HG03175 (cell line): ENCODE measurements at regions not wholly inside any gene's neighbourhood (a gene's known extent, or its start where the extent isn't known, plus 50 kb on each side); places are given as distances from the start of the nearest gene placed in this dataset.
"Not testable (repeated sequence)": the region's sequence is repeated elsewhere in the genome, so short reads cannot be mapped to it uniquely, and the experiment has no call there.

Experiments used
- ATAC-seq: cut with Tn5 transposase; IDR thresholded peaks from one replicate; pipeline ENCODE4 v1.9.1; 2021; ENCODE audit warnings: mild to moderate bottlenecking, moderate library complexity; ENCODE audit not compliant: unreplicated experiment

DNA sequence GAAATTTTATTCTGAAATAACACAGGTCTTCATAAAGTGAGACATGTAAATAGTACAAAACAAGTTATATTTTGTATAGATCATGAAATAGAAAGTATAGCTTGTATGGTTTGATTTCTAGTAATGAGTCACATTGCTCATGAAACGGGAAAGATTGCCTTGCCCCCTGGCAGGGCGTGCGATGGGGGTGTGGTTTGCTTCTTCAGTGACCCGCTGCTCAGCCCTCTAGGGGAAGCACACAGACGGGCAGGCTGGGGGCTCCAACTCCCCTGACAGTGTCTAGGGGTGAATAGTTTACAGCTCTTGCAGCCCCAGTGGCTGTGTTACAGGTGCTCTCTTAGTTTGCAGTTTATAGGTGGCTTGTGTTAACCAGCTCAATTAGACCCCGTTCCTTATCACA, 170.5 kb upstream of the RGS17 start:
- ATAC-seq: no peak

DNA sequence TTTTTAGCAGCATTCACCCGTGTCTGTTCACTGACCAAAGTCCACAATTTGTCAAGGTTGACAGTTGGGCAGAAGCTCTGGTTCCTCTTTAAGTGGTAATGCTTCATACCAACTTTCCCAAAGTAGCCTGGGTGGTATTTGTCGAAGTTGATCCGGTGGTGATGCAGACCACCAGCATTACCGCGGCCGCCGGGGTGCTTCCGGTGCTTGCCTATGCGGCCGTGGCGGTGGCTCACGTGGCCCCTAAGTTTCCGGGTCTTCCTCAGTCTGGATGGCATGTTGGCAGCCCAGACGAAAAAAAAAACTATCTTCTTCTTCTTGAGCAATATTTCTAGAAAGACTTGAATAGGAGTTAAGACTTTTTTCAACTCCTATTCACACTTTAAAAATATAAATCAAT, 151.4 kb upstream of the RGS17 start:
- not testable (repeated sequence) for ATAC-seq

DNA sequence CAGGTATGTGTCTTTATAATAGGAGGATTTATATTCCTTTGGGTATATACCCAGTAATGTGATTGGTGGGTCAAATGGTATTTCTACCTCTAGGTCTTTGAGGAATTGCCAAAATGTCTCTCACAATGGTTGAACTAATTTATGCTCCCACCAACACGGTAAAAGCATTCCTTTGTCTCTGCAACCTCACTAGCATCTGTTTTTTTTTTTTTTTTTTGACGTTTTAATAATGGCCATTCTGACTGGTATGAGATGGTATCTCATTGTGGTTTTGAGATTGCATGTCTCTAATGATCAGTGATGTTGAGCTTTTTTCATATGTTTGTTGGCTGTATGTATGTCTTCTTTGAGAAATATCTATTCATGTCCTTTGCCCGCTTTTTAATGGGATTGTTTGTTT, 144.9 kb upstream of the RGS17 start:
- ATAC-seq: no peak

DNA sequence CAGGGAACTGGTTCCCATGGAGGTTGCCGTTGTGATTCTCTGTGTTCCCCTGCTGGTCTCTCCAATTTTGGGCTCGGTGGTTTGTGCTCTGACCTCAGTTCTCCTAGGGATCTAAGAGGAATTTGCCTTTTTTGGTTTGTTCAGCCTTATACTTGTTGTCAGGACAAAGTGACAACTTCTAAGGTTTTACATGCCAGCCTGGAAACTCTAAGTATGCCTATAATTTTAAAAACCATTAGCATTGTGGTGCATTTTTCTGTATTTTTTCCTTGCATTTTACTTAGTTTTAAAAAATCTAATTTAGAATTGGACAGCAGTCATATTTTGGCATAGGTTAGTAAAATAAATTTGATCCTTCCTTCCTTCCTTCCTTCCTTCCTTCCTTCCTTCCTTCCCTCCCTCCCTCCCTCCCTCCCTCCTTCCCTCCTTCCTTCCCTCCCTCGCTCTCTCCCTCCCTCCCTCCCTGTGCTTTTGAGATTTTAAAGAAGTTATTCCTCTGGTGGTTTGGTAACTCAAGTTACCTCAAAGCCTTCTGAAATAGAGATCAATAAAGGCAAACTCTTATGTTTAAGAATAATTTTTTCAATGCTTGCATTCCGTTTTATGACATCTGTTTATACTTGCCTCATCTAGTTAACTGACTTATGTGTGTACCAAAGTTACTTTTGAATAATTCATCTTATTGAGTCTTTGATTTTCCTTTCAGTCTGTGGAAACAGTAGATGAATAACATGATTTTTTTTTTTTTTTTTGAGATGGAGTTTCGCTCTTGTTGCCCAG, 141.3 kb upstream of the RGS17 start:
- no peak for ATAC-seq

DNA sequence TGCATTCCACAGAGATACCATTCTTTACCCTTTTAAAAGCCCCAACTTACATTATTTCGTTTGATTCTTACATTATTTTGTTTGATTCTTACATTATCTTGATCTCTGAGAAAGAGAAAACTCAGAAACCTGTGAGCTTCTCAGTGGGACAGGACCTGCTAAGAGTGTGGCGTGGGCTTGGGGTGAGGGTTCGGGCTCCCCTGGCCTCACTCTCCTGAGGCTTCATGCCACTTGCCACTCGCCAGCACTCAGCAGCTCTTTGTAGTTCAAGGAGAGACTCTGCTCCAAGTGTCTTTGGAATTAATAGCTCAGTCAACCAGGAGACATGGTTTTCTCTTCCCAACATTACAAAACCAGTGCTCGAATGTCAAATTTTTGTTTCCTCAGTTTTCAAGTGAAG, 132.4 kb upstream of the RGS17 start:
- no peak for ATAC-seq

DNA sequence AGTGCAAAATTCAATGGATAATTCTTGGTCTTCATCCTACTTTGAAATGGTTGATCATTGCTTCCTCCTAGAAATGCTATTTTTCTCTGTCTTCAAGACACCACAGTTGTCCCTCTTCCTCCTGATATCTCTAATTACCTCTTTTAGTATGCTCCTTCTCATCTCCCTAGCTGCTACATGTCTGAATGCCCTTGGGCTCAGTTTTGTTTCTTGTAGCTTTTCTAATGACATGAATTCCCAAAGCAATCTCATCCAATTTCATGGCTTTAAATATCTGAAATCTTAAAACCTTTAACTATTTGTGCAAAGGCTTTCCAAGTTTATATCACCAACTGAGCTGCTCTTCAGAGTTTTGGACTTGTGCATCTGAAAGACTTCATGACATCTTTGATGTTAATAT, 120.2 kb upstream of the RGS17 start:
- ATAC-seq: no peak

DNA sequence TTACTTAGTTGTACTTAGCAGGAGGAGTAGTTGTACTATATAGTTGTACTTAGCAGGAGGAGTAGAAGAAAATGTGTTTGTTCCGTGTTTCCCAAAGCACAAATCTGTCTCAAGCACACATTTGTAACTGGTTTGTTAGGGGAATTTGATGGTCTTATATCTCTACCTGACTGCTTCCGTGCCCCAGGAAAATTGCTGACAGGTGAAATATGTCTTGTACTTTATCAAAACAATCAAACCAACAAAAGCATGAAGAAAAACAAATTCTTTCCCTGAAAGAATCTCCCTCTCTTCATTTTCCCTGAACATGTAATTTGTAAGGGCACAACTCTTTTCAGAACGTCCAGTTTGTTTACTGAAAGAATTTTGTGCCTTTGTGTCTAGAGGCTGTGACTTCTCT, 106.6 kb upstream of the RGS17 start:
- no peak for ATAC-seq

DNA sequence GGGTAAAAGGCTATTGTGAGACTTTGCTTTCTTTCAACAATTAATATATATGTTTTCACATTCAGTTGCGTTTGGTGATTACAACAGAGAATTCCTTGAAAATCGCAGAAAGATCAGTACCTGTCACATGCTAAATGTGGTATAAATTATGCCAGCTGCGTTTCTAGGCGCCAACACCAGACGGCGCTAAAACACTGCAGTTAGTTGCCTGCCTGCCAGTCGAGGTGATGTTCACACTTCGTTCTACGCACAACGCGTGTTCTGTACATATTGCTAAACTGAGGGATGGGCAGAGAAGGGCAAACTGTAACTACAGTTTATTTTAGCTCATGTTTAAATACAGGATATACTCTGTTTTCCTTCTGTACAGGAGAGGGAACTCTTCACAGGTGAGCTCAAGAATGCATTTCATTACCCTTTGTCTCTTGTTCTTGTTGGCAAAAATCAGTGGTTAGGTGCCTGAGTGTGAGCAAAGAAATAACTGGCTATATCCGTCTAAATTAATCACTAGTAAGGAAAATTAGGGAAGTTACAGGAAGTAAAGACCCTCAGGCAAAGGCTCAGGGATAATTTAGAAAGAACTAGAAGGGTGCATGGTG, 100.1 kb upstream of the RGS17 start:
- peak; percentile 57 for ATAC-seq

DNA sequence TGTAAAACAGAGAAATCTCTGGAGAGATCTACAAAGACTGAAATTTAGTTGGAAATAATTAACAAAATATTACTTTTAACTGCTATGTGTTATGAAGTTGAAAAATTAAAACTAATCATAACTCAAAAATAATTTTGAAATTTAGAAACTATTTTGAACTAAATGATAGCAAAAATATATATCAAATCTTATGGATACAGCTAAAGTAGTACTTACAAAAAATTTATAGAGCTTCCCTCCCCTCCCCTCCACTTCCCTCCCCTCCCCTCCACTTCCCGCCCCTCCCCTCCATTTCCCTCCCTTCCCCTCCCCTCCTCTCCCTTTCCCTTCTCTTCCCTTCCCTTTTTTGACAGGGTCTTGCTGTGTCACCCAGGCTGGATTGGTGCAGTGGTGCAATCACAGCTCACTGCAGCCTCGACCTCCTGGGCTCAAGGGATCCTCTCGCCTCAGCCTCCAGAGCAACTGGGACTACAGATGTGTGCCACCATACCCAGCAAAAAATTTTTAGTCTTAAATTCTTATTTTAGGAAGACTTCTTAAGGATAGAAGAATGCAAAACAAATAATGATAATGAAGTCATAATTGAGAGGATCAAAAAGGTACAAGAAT, 87.2 kb upstream of the RGS17 start:
- no peak for ATAC-seq

DNA sequence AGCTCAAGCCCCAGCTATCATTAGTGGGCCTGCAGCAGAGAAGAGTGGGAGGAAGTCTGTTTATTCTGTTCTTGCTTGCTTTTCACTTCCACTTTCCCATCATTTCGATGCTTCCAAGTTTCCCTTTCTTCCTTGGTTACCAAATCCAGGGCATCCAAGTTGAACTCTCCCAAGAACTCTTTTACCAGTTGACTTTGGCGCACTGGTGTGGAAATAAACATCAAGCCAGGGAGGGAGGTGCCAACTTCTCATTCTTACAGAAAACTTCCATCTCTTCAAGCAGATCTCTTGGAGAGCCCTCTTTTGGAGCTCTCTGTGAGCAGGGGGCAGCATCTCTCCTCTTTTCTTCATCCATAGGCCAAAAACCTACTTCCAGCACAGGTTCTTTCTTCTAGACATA, 85.7 kb upstream of the RGS17 start:
- no peak for ATAC-seq

DNA sequence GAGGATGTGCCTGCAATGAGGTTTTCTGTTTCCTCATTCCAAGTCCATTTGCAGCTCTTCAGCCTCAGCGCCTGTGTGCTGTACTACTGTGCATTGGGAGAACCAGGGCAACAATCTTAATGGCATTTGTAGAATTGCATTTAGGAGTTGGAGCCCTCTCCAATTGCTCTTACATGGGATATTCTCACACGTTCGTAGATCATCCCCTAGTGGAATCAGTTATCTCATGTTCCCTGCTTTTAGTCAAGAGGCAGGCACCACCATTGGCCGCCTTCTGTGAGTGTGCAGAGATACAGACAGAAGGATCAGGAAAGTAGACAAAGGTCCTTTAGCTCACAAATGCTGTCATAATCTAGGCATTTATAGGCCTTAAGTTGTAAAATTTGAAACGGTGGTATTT, 84.2 kb upstream of the RGS17 start:
- no peak for ATAC-seq

DNA sequence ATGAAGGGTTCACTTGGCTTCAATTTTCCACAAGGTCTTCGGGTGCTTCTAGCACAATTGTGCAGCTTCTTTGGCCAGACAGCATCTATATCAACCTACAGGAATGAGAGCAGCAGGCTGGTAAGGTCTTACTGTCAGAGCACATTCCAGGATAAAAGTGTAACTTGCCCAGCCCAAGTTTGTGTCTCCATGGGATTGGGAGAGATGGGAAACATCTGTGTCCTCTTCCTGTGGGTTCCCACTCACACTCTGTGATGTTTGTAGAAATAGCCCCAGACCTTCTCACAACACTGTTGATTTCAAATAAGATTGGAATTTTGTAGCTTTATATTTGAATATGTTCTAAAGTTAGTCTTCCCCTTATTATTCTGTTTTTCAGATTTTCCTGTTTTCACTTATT, 83.4 kb upstream of the RGS17 start:
- no peak for ATAC-seq

DNA sequence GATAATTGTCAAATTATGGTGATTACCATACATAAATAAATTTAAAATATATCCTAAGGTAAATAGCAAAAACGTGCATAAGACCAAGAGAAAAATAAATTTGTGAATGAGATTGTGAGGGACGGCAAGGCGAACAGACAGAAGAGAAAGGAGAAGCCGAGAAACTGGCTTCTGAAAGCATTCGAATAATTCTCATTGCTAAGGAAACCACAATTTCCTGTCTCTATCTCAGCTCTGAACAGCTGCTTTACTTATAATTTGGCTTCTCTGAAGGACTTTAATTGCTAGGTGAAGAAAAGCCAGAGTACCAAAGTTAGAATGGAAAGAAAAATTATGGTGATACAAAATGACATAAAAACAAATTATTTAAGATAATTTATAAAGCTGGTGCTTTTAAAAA, 79.0 kb upstream of the RGS17 start:
- ATAC-seq: peak; percentile 91

DNA sequence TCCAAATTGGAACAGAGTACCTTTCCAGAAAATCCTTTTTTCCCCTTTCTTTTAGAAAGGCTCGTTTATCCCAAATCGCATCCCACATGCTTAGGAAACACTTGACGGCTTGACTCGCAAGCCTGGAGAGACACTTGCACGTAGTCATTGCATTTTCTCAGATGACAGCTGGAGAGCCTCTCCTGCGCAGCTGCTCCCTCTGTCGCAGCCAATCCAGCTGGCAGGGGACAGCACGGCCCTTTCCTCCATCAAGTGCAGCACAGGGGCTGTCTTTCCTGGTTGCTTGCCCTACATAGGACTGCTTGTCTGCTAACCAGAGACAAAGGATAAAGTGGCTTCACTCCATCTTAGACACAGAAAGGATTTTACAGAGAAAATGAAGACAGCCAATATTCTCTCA, 77.6 kb upstream of the RGS17 start:
- no peak for ATAC-seq

DNA sequence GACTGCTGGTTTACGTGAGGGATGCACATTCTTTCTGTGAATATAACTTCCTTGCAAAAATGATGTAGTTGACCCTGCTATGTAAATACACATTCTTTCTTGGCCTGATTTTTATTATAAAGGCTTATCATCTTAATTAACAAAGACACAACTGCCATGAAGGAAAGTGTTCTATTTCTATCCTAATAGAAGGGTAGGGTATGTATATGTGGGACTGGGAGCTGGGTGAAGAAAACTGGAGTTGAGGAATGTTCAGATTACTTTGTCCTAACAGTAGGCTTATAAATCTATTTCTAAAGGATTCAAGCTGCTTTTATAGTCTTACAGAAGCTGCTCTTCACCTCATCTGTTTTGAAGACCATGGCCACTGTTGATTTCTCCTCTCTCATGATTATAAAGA, 76.5 kb upstream of the RGS17 start:
- ATAC-seq: no peak

DNA sequence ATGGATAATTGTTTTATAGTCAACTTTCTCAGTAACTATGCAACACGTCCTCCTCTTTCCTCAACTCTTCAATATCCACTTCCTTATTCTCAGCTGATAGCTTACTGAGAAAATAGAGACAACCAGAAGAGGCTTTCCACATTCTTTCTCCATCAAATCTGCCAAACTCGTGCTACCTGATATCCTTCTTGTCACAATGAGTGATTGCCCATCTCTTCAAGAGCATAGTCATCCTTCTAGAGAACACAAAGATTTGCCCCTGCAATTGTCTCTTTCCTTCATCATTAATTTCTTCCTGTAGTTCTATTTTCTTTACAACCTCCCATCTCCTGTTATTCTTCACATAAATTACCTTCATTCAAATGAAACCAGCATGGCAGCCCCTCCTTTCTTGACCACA, 75.9 kb upstream of the RGS17 start:
- ATAC-seq: no peak

DNA sequence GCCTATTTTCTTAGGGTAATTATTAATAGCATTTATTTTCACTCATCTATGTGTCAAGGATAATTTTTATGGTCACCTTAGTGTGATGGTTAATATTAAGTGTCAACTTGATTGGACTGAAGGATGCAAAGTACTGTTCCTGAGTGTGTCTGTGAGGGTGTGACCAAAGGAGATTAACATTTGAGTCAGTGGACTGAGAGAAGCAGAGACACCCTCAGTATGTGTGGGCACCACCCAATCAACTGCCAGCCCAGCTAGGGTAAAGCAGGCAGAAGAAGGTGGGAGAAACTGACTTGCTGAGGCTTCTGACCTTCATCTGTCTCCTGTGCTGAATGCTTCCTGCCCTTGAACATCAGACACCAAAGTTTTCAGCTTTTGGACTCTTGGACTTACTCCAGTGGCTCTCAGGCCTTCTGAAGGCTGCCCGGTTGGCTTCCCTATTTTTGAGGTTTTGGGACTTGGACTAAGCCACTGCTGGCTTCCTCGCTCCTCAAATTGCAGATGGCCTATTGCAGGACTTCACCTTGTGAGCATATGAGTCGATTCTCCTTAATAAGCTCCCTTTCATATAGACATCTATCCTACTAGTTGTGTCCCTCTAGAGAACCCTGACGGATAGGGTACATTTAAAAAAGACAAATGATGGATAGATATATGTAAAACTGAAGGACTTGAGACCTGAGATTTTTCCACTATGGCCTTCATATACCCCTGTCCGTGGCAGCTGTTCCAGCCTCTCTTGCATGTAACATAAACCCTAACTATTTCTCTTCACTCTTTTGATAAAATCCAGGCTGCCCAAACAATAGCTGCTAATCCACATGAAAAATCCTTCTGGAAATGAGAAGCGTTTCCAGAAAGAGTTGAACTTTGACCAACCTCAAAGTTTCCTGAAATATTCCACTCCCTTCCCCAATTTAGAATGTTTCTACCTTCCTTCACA, 62.1 kb upstream of the RGS17 start:
- ATAC-seq: no peak

DNA sequence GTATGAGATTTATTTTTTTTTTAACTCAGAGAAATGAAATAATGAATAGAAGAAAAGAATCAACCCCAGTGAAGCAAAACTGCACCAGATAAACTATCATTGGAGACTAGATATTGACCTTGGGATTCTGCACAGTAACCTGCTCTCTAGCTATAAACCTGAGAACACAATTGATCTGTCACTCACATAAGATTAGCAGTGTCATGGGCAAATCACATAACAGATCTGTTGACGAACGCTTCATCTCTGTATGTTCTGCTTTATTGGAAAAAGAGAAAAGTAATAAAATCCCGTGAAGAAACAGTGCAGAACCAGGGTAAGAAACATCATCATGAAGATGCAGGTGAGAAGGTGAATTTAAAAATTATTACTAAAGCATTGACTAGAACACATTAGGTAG, 52.8 kb upstream of the RGS17 start:
- no peak for ATAC-seq
